Adrenal gland (tissue), 5 donors: ENCODE measurements at regions not wholly inside any gene's neighbourhood (a gene's known extent, or its start where the extent isn't known, plus 50 kb on each side); places are given as distances from the start of the nearest gene placed in this dataset.

Source experiments
- CTCF ChIP-seq, 6 experiments: fragments of 450-650 bp in 4 of 6; fragments of 200-600 bp in 2 of 6; sonication (generic) in 1 of 6; IDR thresholded peaks; 1 replicate in 5 of 6; 2 replicates in 1 of 6; pipeline versions ENCODE4 v1.5.1 to v1.8.0; 2016 to 2021; ENCODE audit warnings: antibody characterized with exemption in 6 of 6, mild to moderate bottlenecking in 2 of 6, moderate library complexity in 1 of 6
- POLR2A ChIP-seq, 2 donors: fragments of 450-650 bp; IDR thresholded peaks; one replicate each; pipeline ENCODE4 v1.6.1; 2017; ENCODE audit warnings: antibody characterized with exemption in 2 of 2, mild to moderate bottlenecking in 2 of 2, moderate library complexity in 1 of 2
- donor health status: DM: no; HTN: no; CAD: no.

DNA sequence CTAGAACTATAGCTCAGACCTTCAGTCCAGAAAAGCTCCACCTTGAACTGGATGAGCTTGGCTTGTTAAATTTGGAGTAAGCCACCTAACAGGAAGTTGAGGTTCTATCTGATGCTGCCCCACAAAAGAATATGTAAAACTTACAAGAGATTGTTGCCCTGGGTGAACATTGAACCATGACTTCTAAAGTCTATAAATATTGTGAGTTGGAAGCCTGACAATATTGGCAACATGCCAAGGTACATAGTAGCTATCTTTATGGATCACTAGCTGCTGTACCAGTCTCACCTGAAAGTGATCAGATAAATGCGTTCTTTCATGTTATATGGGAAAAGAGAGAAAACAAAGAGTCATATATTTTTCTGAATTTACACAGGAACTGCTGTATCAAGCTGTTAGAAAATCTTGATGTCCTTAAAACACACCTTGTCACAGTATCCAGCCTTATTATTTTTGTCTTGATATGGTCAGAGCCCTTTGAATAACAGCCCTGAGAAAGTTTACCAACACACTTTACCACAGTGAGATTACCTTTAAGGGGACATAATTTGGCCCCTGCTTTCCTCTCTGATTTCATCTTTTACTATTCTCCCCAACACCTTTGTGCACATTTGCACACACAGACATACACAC, 92.0 kb downstream of the LSMEM1 start:
- TF ChIP-seq CTCF (IDR thresholded peaks at IDR 0.05) (no peak), POLR2A (IDR thresholded peaks at IDR 0.05) (no peak)
